SK-N-DZ (cell line): ENCODE measurements at regions not wholly inside any gene's neighbourhood (a gene's known extent, or its start where the extent isn't known, plus 50 kb on each side); places are given as distances from the start of the nearest gene placed in this dataset.
A peak's percentile ranks its signal among the peaks of the same experiment; 100 is the strongest.
"Not testable (repeated sequence)": the region's sequence is repeated elsewhere in the genome, so short reads cannot be mapped to it uniquely, and the experiment has no call there.

Source experiments
- DNase-seq: peaks from one replicate; pipeline ENCODE4 v3.0.0-alpha.2; 2015; ENCODE audit warnings: low spot score

GRCh38 chr6:86731631-86732030, 205.7 kb upstream of the HTR1E start:
- DNase-seq, result not testable (repeated sequence)

DNA sequence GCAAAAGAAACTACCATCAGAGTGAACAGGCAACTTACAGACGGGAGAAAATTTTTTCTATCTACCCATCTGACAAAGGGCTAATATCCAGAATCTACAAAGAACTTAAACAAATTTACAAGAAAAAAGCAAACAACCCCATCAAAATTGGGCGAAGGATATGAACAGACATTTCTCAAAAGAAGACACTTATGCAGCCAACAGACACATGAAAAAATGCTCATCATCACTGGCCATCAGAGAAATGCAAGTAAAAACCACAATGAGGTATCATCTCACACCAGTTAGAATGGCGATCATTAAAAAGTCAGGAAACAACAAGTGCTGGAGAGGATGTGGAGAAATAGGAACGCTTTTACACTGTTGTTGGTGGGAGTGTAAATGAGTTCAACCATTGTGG, 206.6 kb upstream of the HTR1E start:
- DNase-seq, result not testable (repeated sequence)

GRCh38 chr6:86730216-86730615, 207.1 kb upstream of the HTR1E start:
- DNase-seq, result no peak

DNA sequence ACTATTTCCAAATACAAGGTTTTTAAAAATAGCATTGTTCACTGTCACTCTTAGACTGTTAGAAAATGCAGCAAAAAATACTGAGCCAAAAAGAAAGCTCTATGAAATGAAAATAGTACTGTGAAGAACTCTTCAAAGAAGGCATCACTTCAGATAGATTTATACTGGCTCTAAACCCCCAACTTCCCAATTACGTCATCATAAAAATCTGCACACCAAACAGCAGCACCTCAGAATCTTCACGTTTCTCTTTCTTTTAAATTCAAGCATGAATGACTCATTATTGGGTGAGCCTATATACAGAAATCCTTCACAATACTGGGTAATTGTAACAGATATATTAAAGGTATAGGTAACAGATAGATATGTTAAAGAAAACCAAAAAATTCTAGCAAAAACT, 208.4 kb upstream of the HTR1E start:
- no peak for DNase-seq

- DNase-seq, result no peak
Measured at GRCh38 chr6:86724695-86725094, 212.6 kb upstream of the HTR1E start.

GRCh38 chr6:86723729-86724128, 213.6 kb upstream of the HTR1E start:
- DNase-seq, result no peak

- DNase-seq, result no peak
Measured at GRCh38 chr6:86723151-86723550, 214.2 kb upstream of the HTR1E start.

GRCh38 chr6:86722131-86722530, 215.2 kb upstream of the HTR1E start:
- DNase-seq, result no peak

DNA sequence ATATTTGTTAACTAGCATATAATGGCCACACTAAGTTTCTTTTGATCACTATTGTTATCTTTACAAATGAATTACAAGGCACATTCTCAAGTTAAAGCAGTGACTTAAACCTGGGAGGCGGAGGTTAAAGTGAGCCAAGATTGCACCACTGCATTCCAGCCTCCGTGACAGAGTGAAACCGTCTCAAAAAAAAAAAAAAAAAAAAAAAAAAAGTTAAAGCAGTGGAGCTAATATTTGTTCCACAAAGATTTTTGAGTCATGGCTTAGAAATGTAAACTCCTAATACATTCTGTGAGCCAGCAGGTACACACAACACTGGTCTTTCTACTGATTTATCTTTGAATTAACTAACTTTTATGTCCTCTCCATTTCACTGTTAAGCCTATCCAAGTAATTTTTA, 221.7 kb upstream of the HTR1E start:
- no peak for DNase-seq

- DNase-seq, result no peak
Measured at GRCh38 chr6:86712039-86712438, 225.3 kb upstream of the HTR1E start.

GRCh38 chr6:86707545-86708120, 229.7 kb upstream of the HTR1E start:
- DNase-seq, result no peak

DNA sequence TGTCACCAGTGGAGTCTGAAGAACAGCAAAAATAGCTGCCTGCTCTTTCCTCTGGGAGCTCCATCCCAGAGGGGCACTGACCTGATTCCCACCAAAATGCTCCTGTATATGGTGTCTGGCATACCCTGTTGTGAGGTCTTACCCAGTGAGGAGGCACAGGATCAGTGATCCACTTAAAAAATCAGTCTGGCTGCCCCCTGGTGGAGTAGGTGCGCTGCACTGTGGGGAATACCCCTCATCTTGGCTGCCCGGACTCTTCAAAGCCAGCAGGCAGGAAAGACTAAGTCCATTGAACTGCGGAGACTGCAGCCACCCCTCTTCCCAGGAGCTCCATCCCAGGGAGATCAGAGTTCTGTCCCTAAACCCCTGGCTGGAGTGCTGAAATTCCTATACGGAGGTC, 230.9 kb upstream of the HTR1E start:
- DNase-seq, result no peak

DNA sequence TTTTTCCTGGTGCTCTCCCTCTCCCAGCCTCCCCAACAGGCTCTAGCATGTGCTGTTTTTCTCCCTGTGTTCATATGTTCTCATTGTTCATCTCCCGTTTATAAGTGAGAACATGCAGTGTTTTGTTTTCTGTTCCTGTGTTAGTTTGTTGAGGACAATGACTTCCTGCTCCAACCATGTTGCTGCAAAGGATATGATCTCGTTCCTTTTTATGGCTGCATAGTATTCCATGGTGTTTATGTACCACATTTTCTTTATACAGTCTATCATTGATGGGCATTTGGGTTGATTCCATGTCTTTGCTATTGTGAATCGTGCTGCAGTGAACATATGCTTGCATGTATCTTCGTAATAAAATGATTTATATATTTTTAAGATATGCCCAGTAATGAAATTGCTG, 236.1 kb upstream of the HTR1E start:
- DNase-seq, result not testable (repeated sequence)

- no peak for DNase-seq
Measured at GRCh38 chr6:86686496-86686895, 250.8 kb upstream of the HTR1E start.

DNA sequence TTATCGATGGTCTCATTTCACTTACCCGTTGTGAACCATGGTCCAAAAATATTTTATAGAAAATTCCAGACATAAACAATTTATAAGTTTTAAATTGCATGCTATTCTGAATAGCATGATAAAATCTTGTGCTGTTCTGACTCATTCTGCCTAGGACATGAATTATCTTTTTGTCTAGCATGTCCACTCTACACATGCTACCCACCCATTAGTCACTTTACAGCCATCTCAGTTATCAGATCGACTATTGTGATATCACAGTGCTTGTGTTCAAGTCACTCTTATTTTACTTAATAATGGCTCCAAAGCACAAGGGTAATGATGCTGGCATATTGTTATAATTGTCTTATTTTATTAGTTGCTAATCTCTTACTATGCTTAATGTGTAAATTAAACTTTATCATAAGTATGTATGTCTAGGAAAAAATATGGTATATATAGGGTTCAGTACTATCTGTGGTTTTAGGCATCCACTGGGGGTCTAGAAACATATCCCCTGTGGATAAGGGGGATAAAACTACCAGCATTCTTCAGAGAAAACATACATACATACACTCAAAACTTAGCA, 252.0 kb upstream of the HTR1E start:
- peak; percentile 17 for DNase-seq

DNA sequence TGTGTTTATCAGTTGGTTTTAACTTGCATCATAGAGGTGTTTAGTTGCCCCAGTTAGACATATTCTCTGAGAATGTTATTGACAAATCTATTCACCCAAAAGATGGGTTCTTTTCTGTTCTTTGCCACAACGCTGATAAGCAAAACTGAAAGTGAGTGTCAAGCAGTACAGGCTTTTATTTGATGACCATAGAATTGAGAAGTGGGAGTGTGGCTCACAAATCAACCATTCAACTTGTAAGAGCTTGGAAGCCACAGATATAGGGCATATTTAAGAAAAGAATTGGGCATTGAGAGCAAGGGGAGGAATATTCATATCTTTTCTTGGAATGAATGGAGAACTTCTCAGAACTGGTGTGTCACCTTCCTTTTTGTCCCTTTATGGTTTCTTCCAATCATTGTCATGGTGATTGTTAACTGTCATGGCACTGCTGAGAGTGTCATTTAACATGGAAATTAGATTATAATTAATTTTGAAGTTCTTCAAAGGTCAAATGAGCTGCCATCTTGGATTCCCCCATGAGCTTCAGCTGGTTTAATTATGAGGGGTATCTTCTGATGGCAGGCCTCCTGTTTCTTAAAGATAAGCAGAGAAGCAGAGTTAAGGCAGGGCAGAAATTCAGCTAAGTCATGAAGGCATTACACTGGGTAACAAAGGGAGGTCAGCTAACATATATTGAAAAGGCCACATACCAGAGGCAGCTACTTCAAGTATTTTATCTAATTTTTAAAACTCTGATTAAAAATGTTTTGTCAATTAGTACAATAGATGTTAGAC, 254.0 kb upstream of the HTR1E start:
- DNase-seq, result no peak

DNA sequence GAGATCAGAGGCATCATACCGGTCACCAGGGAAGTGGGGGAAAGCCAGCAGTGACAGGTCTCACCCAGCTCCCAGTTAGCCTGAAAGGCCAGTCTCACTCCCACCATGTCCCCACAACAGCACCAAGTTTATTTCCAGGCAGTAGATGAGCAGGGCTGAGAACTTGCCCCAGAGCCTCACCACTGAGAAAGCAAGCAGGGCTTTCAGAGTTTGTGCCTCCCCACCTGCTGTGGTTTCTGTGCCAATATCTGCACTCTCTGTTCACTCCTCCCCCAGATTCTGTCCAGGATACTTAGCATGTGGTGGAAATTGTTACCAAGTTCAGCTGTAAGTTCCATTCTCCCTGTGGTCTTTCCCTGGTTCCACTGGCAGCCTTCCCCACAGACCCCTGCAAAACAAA, 255.0 kb upstream of the HTR1E start:
- no peak for DNase-seq

GRCh38 chr6:86681140-86681539, 256.2 kb upstream of the HTR1E start:
- not testable (repeated sequence) for DNase-seq

- not testable (repeated sequence) for DNase-seq
Measured at GRCh38 chr6:86672125-86672524, 265.2 kb upstream of the HTR1E start.

DNA sequence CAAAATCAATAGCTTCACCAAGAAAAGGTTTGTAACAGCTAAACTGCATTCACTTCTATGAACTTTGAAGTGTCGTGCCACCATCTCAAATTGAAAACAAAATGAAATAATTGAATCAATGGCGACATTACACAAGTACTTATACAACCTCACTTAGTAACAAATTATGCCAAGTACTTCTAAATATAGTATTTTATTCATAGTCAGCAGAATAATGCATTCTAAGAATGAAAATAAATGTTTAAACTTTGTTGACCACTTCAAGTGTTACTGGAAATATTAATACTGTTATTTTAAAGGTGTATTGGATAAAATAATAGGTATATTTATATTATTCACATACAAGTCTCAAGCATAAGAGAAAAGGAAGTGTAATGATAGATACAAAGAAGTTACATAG, 280.1 kb upstream of the HTR1E start:
- no peak for DNase-seq

GRCh38 chr6:86629123-86629522, 308.2 kb upstream of the HTR1E start:
- no peak for DNase-seq

GRCh38 chr6:86619428-86619827, 317.9 kb upstream of the HTR1E start:
- DNase-seq, result no peak

- DNase-seq, result no peak
Measured at GRCh38 chr6:86615299-86615698, 322.0 kb upstream of the HTR1E start.
